Tibial nerve (tissue), 4 donors: ENCODE measurements at regions not wholly inside any gene's neighbourhood (a gene's known extent, or its start where the extent isn't known, plus 50 kb on each side); places are given as distances from the start of the nearest gene placed in this dataset.

Source experiments
- DNase-seq, 2 donors: peaks; one replicate each; pipeline ENCODE4 v3.0.0-alpha.2; 2019; ENCODE audit warnings: low spot score in 2 of 2
- H3K27ac ChIP-seq, 4 donors: fragments of 200-600 bp; sonication (generic) in 3 of 4; one replicate each; pipeline ENCODE4 v1.5.1; 2017 to 2019; ENCODE audit warnings: mild to moderate bottlenecking in 1 of 4
- H3K27me3 ChIP-seq, 2 donors: fragments of 200-600 bp; sonication (generic) in 1 of 2; one replicate each; pipeline versions ENCODE4 v1.5.1 to v1.6.0; 2017 to 2019
- H3K36me3 ChIP-seq, 3 donors: fragments of 200-600 bp; sonication (generic); one replicate each; pipeline ENCODE4 v1.5.1; 2018 to 2019
- H3K4me1 ChIP-seq, 4 donors: fragments of 200-600 bp; sonication (generic) in 3 of 4; one replicate each; pipeline ENCODE4 v1.5.1; 2017 to 2019
- H3K4me3 ChIP-seq, 4 donors: fragments of 200-600 bp; sonication (generic) in 3 of 4; one replicate each; pipeline ENCODE4 v1.5.1; 2017 to 2019; ENCODE audit warnings: mild to moderate bottlenecking in 1 of 4, moderate library complexity in 1 of 4
- H3K9me3 ChIP-seq, 4 donors: fragments of 200-600 bp; sonication (generic) in 3 of 4; one replicate each; pipeline ENCODE4 v1.5.1; 2017 to 2019
- CTCF ChIP-seq, 5 experiments: fragments of 200-600 bp in 3 of 5; fragments of 450-650 bp in 2 of 5; sonication (generic) in 3 of 5; IDR thresholded peaks; one replicate each; pipeline ENCODE4 v1.5.1; 2016 to 2019; ENCODE audit warnings: antibody characterized with exemption in 5 of 5, mild to moderate bottlenecking in 3 of 5, moderate library complexity in 2 of 5
- EP300 ChIP-seq, 2 donors: sonication (generic); formaldehyde crosslinking; IDR thresholded peaks; one replicate each; pipeline ENCODE4 v1.6.1; 2017; ENCODE audit warnings: antibody characterized with exemption in 2 of 2, mild to moderate bottlenecking in 1 of 2
- POLR2A ChIP-seq, 2 donors: fragments of 450-650 bp; IDR thresholded peaks; one replicate each; pipeline ENCODE4 v1.6.1; 2017; ENCODE audit warnings: antibody characterized with exemption in 2 of 2, mild to moderate bottlenecking in 2 of 2, moderate library complexity in 2 of 2
- WGBS, 2 donors: methylation state at CpG; one replicate each; pipeline ENCODE4 v1.1.5; 2018; 5-methylcytosine and 5-hydroxymethylcytosine counted together

- no peaks in the 10 kb centered on the region for H3K9me3 ChIP-seq
- no peak overlapping the region for H3K27ac ChIP-seq
- 18 to 29% methylated on average over 2 of the region's 2 CpGs for WGBS, 2 donors
- no peaks in the 10 kb centered on the region for H3K36me3 ChIP-seq
- no peak for DNase-seq
- TF ChIP-seq EP300 (IDR thresholded peaks at IDR 0.05) (no peak), POLR2A (IDR thresholded peaks at IDR 0.05) (no peak), CTCF (IDR thresholded peaks at IDR 0.05) (no peak)
- no peaks in the 10 kb centered on the region for H3K27me3 ChIP-seq
- H3K4me3 ChIP-seq: no peak overlapping the region
- peaks cover 0 to 5% (median 0%) of the 10 kb centered on the region in 4 donors for H3K4me1 ChIP-seq
These were observed 264.6 kb downstream of the SNCA start for GRCh38 chr4:89572224-89572858.

- Histone ChIP-seq H3K36me3 (no peaks in the 10 kb centered on the region), H3K4me3 (no peak overlapping the region), H3K27ac (no peak overlapping the region), H3K9me3 (no peaks in the 10 kb centered on the region), H3K27me3 (no peaks in the 10 kb centered on the region), H3K4me1 (peaks cover 0 to 5% (median 0%) of the 10 kb centered on the region in 4 donors)
- no peak for TF ChIP-seq CTCF (IDR thresholded peaks at IDR 0.05)
- TF ChIP-seq EP300 (IDR thresholded peaks at IDR 0.05): no peak
- no peak for TF ChIP-seq POLR2A (IDR thresholded peaks at IDR 0.05)
- WGBS, 2 donors: 88 to 90% methylated on average over 1 of the region's 1 CpG
- DNase-seq: no peak
These were observed 263.3 kb upstream of the GPRIN3 start for GRCh38 chr4:89570931-89571330.

- H3K9me3 ChIP-seq: no peaks in the 10 kb centered on the region
- 83% methylated on average over 4 to 7 of the region's 7 CpGs for WGBS, 2 donors
- no peaks in the 10 kb centered on the region for H3K36me3 ChIP-seq
- no peaks in the 10 kb centered on the region for H3K27me3 ChIP-seq
- DNase-seq: no peak
- no peak overlapping the region for H3K4me3 ChIP-seq
- no peak overlapping the region for H3K27ac ChIP-seq
- TF ChIP-seq EP300 (IDR thresholded peaks at IDR 0.05) (no peak), POLR2A (IDR thresholded peaks at IDR 0.05) (no peak), CTCF (IDR thresholded peaks at IDR 0.05) (no peak)
- H3K4me1 ChIP-seq: peaks cover 0 to 5% (median 0%) of the 10 kb centered on the region in 4 donors
These were observed 260.3 kb upstream of the GPRIN3 start for GRCh38 chr4:89567936-89568335.

GRCh38 chr4:89563431-89563830 lies 255.8 kb upstream of the GPRIN3 start:
- WGBS, 2 donors: 69 to 72% methylated on average over 2 of the region's 2 CpGs
- no peaks in the 10 kb centered on the region for H3K4me1 ChIP-seq
- H3K27me3 ChIP-seq: no peaks in the 10 kb centered on the region
- no peak overlapping the region for H3K27ac ChIP-seq
- no peak for DNase-seq
- no peaks in the 10 kb centered on the region for H3K9me3 ChIP-seq
- no peaks in the 10 kb centered on the region for H3K36me3 ChIP-seq
- no peak for TF ChIP-seq CTCF (IDR thresholded peaks at IDR 0.05)
- TF ChIP-seq EP300 (IDR thresholded peaks at IDR 0.05): no peak
- TF ChIP-seq POLR2A (IDR thresholded peaks at IDR 0.05): no peak
- no peak overlapping the region for H3K4me3 ChIP-seq

- Histone ChIP-seq H3K4me1 (no peaks in the 10 kb centered on the region), H3K9me3 (no peaks in the 10 kb centered on the region), H3K36me3 (no peaks in the 10 kb centered on the region), H3K27me3 (no peaks in the 10 kb centered on the region), H3K4me3 (no peak overlapping the region), H3K27ac (no peak overlapping the region)
- no peak for TF ChIP-seq CTCF (IDR thresholded peaks at IDR 0.05)
- no peak for TF ChIP-seq POLR2A (IDR thresholded peaks at IDR 0.05)
- no peak for TF ChIP-seq EP300 (IDR thresholded peaks at IDR 0.05)
- DNase-seq: no peak
- WGBS, 2 donors: 48 to 57% methylated on average over 3 of the region's 3 CpGs
These were observed 255.1 kb upstream of the GPRIN3 start for GRCh38 chr4:89562746-89563145.
